CD14-positive monocyte (primary cell): ENCODE measurements at regions not wholly inside any gene's neighbourhood (a gene's known extent, or its start where the extent isn't known, plus 50 kb on each side); places are given as distances from the start of the nearest gene placed in this dataset.

Experiments
- DNase-seq, 3 donors: peaks; one replicate each; pipeline ENCODE4 v3.0.0-alpha.2; 2011 to 2022
- H2AFZ ChIP-seq: 2 replicates; pipeline ENCODE4 v1.6.0; 2012; ENCODE audit warnings: mild to moderate bottlenecking, low read depth, low read length, inconsistent platforms; ENCODE audit not compliant: insufficient read depth, poor library complexity, severe bottlenecking
- H3K27ac ChIP-seq, 2 donors: 1 replicate in 1 of 2; 2 replicates in 1 of 2; pipeline ENCODE4 v1.5.1; 2012 to 2013; ENCODE audit warnings: low read length in 2 of 2, control low read depth in 1 of 2, inconsistent platforms in 1 of 2, low read depth in 1 of 2, mild to moderate bottlenecking in 1 of 2
- H3K27me3 ChIP-seq, 2 donors: one replicate each; pipeline versions ENCODE4 v1.6.0 to v1.6.1; 2011 to 2013; ENCODE audit warnings: low read length in 2 of 2; ENCODE audit not compliant: control insufficient read depth in 2 of 2, insufficient read depth in 2 of 2
- H3K36me3 ChIP-seq, 2 donors: replicated peaks in 1 of 2; 1 replicate in 1 of 2; 2 replicates in 1 of 2; pipeline versions ENCODE4 v1.5.1 to v1.6.1; 2012 to 2013; ENCODE audit warnings: low read length in 2 of 2, control low read depth in 1 of 2, inconsistent platforms in 1 of 2, mild to moderate bottlenecking in 1 of 2; ENCODE audit not compliant: insufficient read depth in 2 of 2, control insufficient read depth in 1 of 2
- H3K4me1 ChIP-seq, 2 donors: 1 replicate in 1 of 2; 2 replicates in 1 of 2; pipeline versions ENCODE4 v1.5.1 to v1.6.1; 2012 to 2013; ENCODE audit warnings: low read length in 2 of 2, control low read depth in 1 of 2, inconsistent platforms in 1 of 2, mild to moderate bottlenecking in 1 of 2, moderate library complexity in 1 of 2; ENCODE audit not compliant: insufficient read depth in 2 of 2, control insufficient read depth in 1 of 2
- H3K4me2 ChIP-seq: replicated peaks from 2 replicates; pipeline ENCODE3; 2012; ENCODE audit warnings: low read length, moderate library complexity, mild to moderate bottlenecking; ENCODE audit not compliant: poor library complexity, severe bottlenecking; ENCODE audit errors: extremely low read depth
- H3K4me3 ChIP-seq, 3 experiments: fragments of 200-600 bp in 1 of 3; sonication (generic) in 1 of 3; replicated peaks in 1 of 3; 1 replicate in 2 of 3; 2 replicates in 1 of 3; pipeline ENCODE4 v1.5.1; 2011 to 2013; ENCODE audit warnings: low read length in 3 of 3, mild to moderate bottlenecking in 3 of 3, control low read depth in 2 of 3, low read depth in 2 of 3, inconsistent platforms in 1 of 3, moderate library complexity in 1 of 3
- H3K79me2 ChIP-seq: 2 replicates; pipeline ENCODE4 v1.6.0; 2012; ENCODE audit warnings: mild to moderate bottlenecking, control low read depth, inconsistent platforms, low read length, moderate library complexity; ENCODE audit not compliant: insufficient read depth
- H3K9ac ChIP-seq: 2 replicates; pipeline ENCODE4 v1.6.0; 2017; ENCODE audit warnings: low read length, mild to moderate bottlenecking; ENCODE audit not compliant: insufficient read depth, poor library complexity, severe bottlenecking
- H3K9me3 ChIP-seq, 2 donors: replicated peaks in 1 of 2; 1 replicate in 1 of 2; 2 replicates in 1 of 2; pipeline versions ENCODE4 v1.5.1 to v1.6.1; 2012 to 2013; ENCODE audit warnings: low read length in 2 of 2, control low read depth in 1 of 2; ENCODE audit not compliant: control insufficient read depth in 1 of 2, insufficient read depth in 1 of 2
- H4K20me1 ChIP-seq: 2 replicates; pipeline ENCODE4 v1.6.0; 2012; ENCODE audit warnings: mild to moderate bottlenecking, low read length, control low read depth, moderate library complexity; ENCODE audit not compliant: insufficient read depth
- H3K27ac Mint-ChIP-seq, 7 donors: one replicate each; pipeline ENCODE4 v1.8.0; 2020; ENCODE audit warnings: mild to moderate bottlenecking in 7 of 7, mixed read lengths in 7 of 7, moderate library complexity in 6 of 7, inconsistent platforms in 2 of 7
- H3K27me3 Mint-ChIP-seq, 3 donors: one replicate each; pipeline ENCODE4 v1.8.0; 2021 to 2022; ENCODE audit warnings: low read depth in 3 of 3, mild to moderate bottlenecking in 3 of 3, mixed read lengths in 3 of 3, moderate library complexity in 3 of 3, inconsistent platforms in 1 of 3
- H3K36me3 Mint-ChIP-seq, 2 donors: one replicate each; pipeline ENCODE4 v1.8.0; 2020; ENCODE audit warnings: mixed read lengths in 2 of 2, inconsistent platforms in 1 of 2, mild to moderate bottlenecking in 1 of 2
- H3K4me1 Mint-ChIP-seq: one replicate; pipeline ENCODE4 v1.8.0; 2020; ENCODE audit warnings: mild to moderate bottlenecking, mixed read lengths
- H3K4me3 Mint-ChIP-seq, 2 donors: one replicate each; pipeline ENCODE4 v1.8.0; 2020; ENCODE audit warnings: mild to moderate bottlenecking in 2 of 2, mixed read lengths in 2 of 2, moderate library complexity in 1 of 2
- H3K9me3 Mint-ChIP-seq, 7 donors: one replicate each; pipeline ENCODE4 v1.8.0; 2020 to 2022; ENCODE audit warnings: mixed read lengths in 7 of 7, mild to moderate bottlenecking in 6 of 7, moderate library complexity in 6 of 7, inconsistent platforms in 2 of 7
- CTCF ChIP-seq: fragments of 200-600 bp; IDR thresholded peaks from one replicate; pipeline ENCODE4 v1.8.0; 2022; ENCODE audit warnings: antibody characterized with exemption, mild to moderate bottlenecking
- WGBS: methylation state at CpG from one replicate; pipeline ENCODE4 v1.1.5; 2013; ENCODE audit warnings: missing lambda C conversion rate; ENCODE audit not compliant: insufficient coverage; 5-methylcytosine and 5-hydroxymethylcytosine counted together
- intact Hi-C, 2 donors: fragments of 100-400 bp; cut with micrococcal nuclease; formaldehyde crosslinking; loops; one replicate each; pipeline versions ENCODE4 v1.15.0 to v1.15.1; 2023

GRCh38 chr2:63697160-63697559, 108.4 kb downstream of the MDH1 start:
- Histone ChIP-seq H3K9ac (no peak overlapping the region), H3K9me3 (no peaks in the 10 kb centered on the region), H4K20me1 (no peaks in the 10 kb centered on the region), H2AFZ (no peak overlapping the region), H3K79me2 (no peaks in the 10 kb centered on the region), H3K4me1 (no peaks in the 10 kb centered on the region), H3K4me3 (no peak overlapping the region), H3K27ac (no peak overlapping the region), H3K4me2 (no peak overlapping the region), H3K36me3 (no peaks in the 10 kb centered on the region), H3K27me3 (no peaks in the 10 kb centered on the region)
- Mint-ChIP-seq H3K36me3 (no peaks in the 10 kb centered on the region), H3K27me3 (peaks cover 1 to 3% (median 2%) of the 10 kb centered on the region in 3 donors), H3K4me1 (peaks cover 5% of the 10 kb centered on the region), H3K27ac (no peak overlapping the region), H3K4me3 (no peak overlapping the region), H3K9me3 (peaks cover 0 to 10% (median 3%) of the 10 kb centered on the region in 7 donors)
- no CpG with 5 or more reads among the region's 4 CpGs for WGBS
- DNase-seq: no peak
- intact Hi-C loops: loop anchor here in 1 of 2 donors (5.0 kb wide), 1 partner anchor 165 kb away; no protein-coding TSS in a partner anchor
- TF ChIP-seq CTCF: no peak

- Mint-ChIP-seq H3K27ac (no peak overlapping the region), H3K4me1 (peaks cover 5% of the 10 kb centered on the region), H3K4me3 (no peak overlapping the region), H3K27me3 (peaks cover 0 to 3% (median 1%) of the 10 kb centered on the region in 3 donors), H3K36me3 (no peaks in the 10 kb centered on the region), H3K9me3 (peaks cover 0 to 14% (median 3%) of the 10 kb centered on the region in 7 donors)
- Histone ChIP-seq H2AFZ (peak overlapping the region; percentile 15), H3K36me3 (no peaks in the 10 kb centered on the region), H3K4me2 (no peak overlapping the region), H3K9ac (no peak overlapping the region), H3K79me2 (no peaks in the 10 kb centered on the region), H3K9me3 (peaks cover 0 to 3% of the 10 kb centered on the region in 2 donors), H3K27me3 (no peaks in the 10 kb centered on the region), H4K20me1 (no peaks in the 10 kb centered on the region), H3K4me3 (no peak overlapping the region), H3K27ac (no peak overlapping the region), H3K4me1 (no peaks in the 10 kb centered on the region)
- TF ChIP-seq CTCF: no peak
- DNase-seq: peak in 2 of 3 donors; percentile 5 to 11
- 76% methylated on average over 4 of the region's 6 CpGs for WGBS
- intact Hi-C loops: loop anchor here in 1 of 2 donors (5.0 kb wide), 1 partner anchor 163 kb away; no protein-coding TSS in a partner anchor
These were observed 110.2 kb downstream of the MDH1 start for GRCh38 chr2:63698786-63699548.
